ENCODE measurements at regions not wholly inside any gene's neighbourhood (a gene's known extent, or its start where the extent isn't known, plus 50 kb on each side); places are given as distances from the start of the nearest gene placed in this dataset.

GRCh38 chr12:107320033-107320928 lies 226.9 kb upstream of the CRY1 start:
- H3K4me1 ChIP-seq: peaks cover 11% of the 10 kb centered on the region in 2 donors
- H3K27ac ChIP-seq: no peak overlapping the region
- in situ Hi-C loops (cut with MboI; ENCODE audit: low sequenced_read_pairs in 4 of 4): no loop called here
- H3K4me3 ChIP-seq: peak overlapping the region; percentile 35 to 44 (median 40)
- no peak for TF ChIP-seq POLR2A (IDR thresholded peaks at IDR 0.05)
- TF ChIP-seq, protein P1, sequence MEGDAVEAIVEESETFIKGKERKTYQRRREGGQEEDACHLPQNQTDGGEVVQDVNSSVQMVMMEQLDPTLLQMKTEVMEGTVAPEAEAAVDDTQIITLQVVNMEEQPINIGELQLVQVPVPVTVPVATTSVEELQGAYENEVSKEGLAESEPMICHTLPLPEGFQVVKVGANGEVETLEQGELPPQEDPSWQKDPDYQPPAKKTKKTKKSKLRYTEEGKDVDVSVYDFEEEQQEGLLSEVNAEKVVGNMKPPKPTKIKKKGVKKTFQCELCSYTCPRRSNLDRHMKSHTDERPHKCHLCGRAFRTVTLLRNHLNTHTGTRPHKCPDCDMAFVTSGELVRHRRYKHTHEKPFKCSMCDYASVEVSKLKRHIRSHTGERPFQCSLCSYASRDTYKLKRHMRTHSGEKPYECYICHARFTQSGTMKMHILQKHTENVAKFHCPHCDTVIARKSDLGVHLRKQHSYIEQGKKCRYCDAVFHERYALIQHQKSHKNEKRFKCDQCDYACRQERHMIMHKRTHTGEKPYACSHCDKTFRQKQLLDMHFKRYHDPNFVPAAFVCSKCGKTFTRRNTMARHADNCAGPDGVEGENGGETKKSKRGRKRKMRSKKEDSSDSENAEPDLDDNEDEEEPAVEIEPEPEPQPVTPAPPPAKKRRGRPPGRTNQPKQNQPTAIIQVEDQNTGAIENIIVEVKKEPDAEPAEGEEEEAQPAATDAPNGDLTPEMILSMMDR (IDR thresholded peaks at IDR 0.05 in 4 of 5, conservative IDR thresholded peaks at IDR 0.05 in 1 of 5): no peak
- ATAC-seq (no peak), DNase-seq (no peak)
- no peaks in the 10 kb centered on the region for H3K9me3 ChIP-seq
- no peaks in the 10 kb centered on the region for H3K36me3 ChIP-seq
- intact Hi-C loops (cut with DNase I; ENCODE audit: low total_unique reads): no loop called here
- H3K27me3 ChIP-seq: peaks cover 17 to 54% (median 33%) of the 10 kb centered on the region in 3 donors

DNA sequence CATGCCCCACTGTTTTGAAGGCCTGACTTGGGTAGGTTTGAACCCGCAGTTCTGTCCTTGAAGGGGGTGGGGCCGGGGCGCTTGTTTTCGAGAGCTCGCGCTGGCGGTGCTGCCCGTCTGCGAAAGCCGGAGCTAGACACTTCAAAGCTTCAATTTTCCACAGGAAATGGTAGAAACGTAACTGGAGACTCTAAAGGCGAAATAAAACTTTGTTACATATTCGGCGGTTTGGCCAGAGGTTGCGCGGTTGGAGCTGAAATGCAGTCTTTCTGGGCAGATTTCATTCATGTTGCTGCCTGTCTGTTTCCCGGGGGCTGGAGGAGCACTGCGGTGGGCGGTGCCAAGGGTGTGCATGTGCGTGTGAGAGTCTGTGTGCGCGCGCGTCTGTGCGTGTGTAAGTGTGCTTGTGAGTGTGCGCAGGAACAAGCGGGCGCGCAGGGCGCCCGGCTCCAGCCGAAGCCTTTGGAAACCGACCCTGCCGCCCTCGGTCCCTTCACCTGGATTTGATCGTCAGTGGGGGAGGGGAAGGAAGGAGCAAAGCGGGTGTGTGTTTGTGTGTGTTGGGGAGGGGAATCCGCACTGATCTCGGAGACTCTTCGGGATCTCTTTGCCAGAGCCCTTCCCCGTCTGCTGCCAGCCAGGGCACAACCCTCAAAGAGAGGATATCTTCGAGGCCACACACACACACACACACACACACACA lies 227.7 kb upstream of the CRY1 start:
- intact Hi-C loops (cut with DNase I; ENCODE audit: low total_unique reads) (no loop called here), in situ Hi-C loops (cut with MboI; ENCODE audit: low sequenced_read_pairs in 4 of 4) (no loop called here)
- TF ChIP-seq, protein P1 (IDR thresholded peaks at IDR 0.05 in 4 of 5, conservative IDR thresholded peaks at IDR 0.05 in 1 of 5): no peak
- no peak for TF ChIP-seq POLR2A (IDR thresholded peaks at IDR 0.05)
- Histone ChIP-seq H3K4me1 (peaks cover 11% of the 10 kb centered on the region in 2 donors), H3K27ac (no peak overlapping the region), H3K4me3 (peak overlapping the region in 3 of 4 donors; percentile 35 to 44 (median 43)), H3K9me3 (no peaks in the 10 kb centered on the region), H3K36me3 (no peaks in the 10 kb centered on the region), H3K27me3 (peaks cover 17 to 54% (median 33%) of the 10 kb centered on the region in 3 donors)
- DNase-seq: no peak
- no peak for ATAC-seq

DNA sequence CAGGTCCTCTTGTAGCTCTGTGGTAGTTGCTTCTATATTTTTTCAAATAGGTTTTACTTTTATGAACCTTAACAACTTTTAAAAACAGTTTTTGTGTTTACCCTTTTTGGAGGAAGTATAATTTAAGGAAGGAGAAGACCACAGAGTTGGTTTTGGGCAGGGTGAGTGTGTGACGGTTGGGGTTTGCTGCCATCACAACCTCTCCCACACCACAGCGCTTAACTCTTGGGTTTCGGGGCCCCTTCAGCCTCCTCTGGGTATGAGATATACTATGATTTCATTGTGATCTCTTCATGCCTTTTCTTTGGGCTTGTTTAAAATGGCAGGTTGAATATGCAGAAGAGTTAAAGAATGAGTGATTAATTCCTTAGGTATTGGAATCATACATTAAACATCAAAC lies 228.7 kb upstream of the CRY1 start:
- Histone ChIP-seq H3K27ac (no peak overlapping the region), H3K4me3 (no peak overlapping the region), H3K27me3 (peaks cover 17 to 51% (median 29%) of the 10 kb centered on the region in 3 donors), H3K4me1 (peaks cover 11% of the 10 kb centered on the region in 2 donors), H3K36me3 (no peaks in the 10 kb centered on the region), H3K9me3 (no peaks in the 10 kb centered on the region)
- TF ChIP-seq POLR2A (IDR thresholded peaks at IDR 0.05): no peak
- TF ChIP-seq, protein P1 (IDR thresholded peaks at IDR 0.05 in 4 of 5, conservative IDR thresholded peaks at IDR 0.05 in 1 of 5): no peak
- DNase-seq: no peak
- ATAC-seq: no peak
- in situ Hi-C loops (cut with MboI; ENCODE audit: low sequenced_read_pairs in 4 of 4): no loop called here
- intact Hi-C loops (cut with DNase I; ENCODE audit: low total_unique reads): no loop called here

DNA sequence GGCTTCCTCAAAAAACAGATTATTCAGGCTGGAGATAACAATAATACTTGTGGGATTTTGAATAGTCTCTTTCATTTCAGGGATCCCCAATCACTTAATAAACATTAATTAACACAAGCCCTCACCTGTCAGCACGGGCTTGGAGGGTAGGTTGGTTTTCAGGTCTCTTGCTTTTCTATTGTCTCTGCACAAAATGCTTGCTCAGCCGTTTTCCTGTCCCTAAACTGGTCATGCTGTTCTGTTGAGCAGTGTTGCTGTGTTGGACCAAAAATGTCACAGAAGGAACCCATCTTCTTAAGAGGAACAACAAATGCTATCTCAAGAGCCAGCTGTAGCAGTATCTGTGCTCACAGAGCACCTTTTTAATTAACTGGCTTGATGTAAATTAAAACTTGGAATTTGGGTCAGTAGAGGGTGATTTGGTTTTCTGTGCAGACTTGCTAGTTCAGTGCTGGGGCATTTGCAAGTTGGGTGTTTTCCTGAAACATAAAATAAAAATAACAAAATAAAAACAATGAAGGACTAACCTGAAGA lies 231.8 kb upstream of the CRY1 start:
- ATAC-seq (no peak), DNase-seq (no peak)
- no peak overlapping the region for H3K4me3 ChIP-seq
- no peaks in the 10 kb centered on the region for H3K36me3 ChIP-seq
- no peak overlapping the region for H3K27ac ChIP-seq
- TF ChIP-seq, protein P1 (IDR thresholded peaks at IDR 0.05 in 4 of 5, conservative IDR thresholded peaks at IDR 0.05 in 1 of 5): no peak
- no peak for TF ChIP-seq POLR2A (IDR thresholded peaks at IDR 0.05)
- no peaks in the 10 kb centered on the region for H3K9me3 ChIP-seq
- peaks cover 17 to 28% (median 23%) of the 10 kb centered on the region in 3 donors for H3K27me3 ChIP-seq
- peaks cover 9% of the 10 kb centered on the region in 2 donors for H3K4me1 ChIP-seq
- intact Hi-C loops (cut with DNase I; ENCODE audit: low total_unique reads): no loop called here
- in situ Hi-C loops (cut with MboI; ENCODE audit: low sequenced_read_pairs in 4 of 4): no loop called here

All from gastrocnemius medialis (tissue), 4 donors.